Transverse colon (tissue), 4 donors: ENCODE measurements at regions not wholly inside any gene's neighbourhood (a gene's known extent, or its start where the extent isn't known, plus 50 kb on each side); places are given as distances from the start of the nearest gene placed in this dataset.
"Not testable (repeated sequence)": the region's sequence is repeated elsewhere in the genome, so short reads cannot be mapped to it uniquely, and the experiment has no call there.

Experiments
- EP300 ChIP-seq: sonication (generic); formaldehyde crosslinking; IDR thresholded peaks from one replicate; pipeline ENCODE4 v1.6.1; 2017; ENCODE audit warnings: antibody characterized with exemption, low read depth
- POLR2A ChIP-seq: fragments of 450-650 bp; IDR thresholded peaks from one replicate; pipeline ENCODE4 v1.6.1; 2016; ENCODE audit warnings: antibody characterized with exemption, mild to moderate bottlenecking, moderate library complexity
- POLR2AphosphoS5 ChIP-seq, 3 donors: sonication (generic); formaldehyde crosslinking; IDR thresholded peaks; one replicate each; pipeline ENCODE4 v1.6.1; 2016; ENCODE audit warnings: antibody characterized with exemption in 3 of 3
- TF ChIP-seq, protein P1 (sequence below), 5 experiments: fragments of 200-600 bp in 3 of 5; fragments of 450-650 bp in 2 of 5; sonication (generic) in 3 of 5; IDR thresholded peaks; 1 replicate in 2 of 5; 2 replicates in 3 of 5; pipeline ENCODE4 v1.5.1; 2016 to 2017; ENCODE audit warnings: antibody characterized with exemption in 5 of 5, inconsistent platforms in 3 of 5, mild to moderate bottlenecking in 2 of 5, moderate library complexity in 1 of 5

DNA sequence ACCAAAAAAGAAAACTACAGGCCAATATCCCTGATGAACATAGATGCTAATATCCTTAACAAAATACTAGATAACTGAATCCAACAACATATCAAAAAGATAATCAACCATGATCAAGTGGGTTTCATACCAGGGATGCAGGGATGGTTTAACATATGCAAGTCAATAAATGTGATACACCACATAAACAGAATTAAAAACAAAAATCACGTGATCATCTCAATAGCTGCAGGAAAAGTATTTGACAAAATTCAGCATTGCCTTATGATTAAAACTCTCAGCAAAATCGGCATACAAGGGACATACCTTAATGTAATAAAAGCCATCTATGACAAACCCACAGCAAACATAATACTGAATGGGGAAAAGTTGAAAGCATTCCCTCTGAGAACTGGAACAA is 199.9 kb downstream of the TXNL1 start:
- TF ChIP-seq EP300; POLR2A; POLR2AphosphoS5 (IDR thresholded peaks at IDR 0.05): not testable (repeated sequence)
- TF ChIP-seq, protein P1, sequence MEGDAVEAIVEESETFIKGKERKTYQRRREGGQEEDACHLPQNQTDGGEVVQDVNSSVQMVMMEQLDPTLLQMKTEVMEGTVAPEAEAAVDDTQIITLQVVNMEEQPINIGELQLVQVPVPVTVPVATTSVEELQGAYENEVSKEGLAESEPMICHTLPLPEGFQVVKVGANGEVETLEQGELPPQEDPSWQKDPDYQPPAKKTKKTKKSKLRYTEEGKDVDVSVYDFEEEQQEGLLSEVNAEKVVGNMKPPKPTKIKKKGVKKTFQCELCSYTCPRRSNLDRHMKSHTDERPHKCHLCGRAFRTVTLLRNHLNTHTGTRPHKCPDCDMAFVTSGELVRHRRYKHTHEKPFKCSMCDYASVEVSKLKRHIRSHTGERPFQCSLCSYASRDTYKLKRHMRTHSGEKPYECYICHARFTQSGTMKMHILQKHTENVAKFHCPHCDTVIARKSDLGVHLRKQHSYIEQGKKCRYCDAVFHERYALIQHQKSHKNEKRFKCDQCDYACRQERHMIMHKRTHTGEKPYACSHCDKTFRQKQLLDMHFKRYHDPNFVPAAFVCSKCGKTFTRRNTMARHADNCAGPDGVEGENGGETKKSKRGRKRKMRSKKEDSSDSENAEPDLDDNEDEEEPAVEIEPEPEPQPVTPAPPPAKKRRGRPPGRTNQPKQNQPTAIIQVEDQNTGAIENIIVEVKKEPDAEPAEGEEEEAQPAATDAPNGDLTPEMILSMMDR (IDR thresholded peaks at IDR 0.05), result not testable (repeated sequence)
